Medulla oblongata (tissue), 1 donor: ENCODE measurements at regions not wholly inside any gene's neighbourhood (a gene's known extent, or its start where the extent isn't known, plus 50 kb on each side); places are given as distances from the start of the nearest gene placed in this dataset.
"Not testable (repeated sequence)": the region's sequence is repeated elsewhere in the genome, so short reads cannot be mapped to it uniquely, and the experiment has no call there.

ENCODE experiments used
- DNase-seq: peaks from one replicate; pipeline ENCODE4 v3.0.0-alpha.2; 2015; ENCODE audit errors: extremely low spot score

DNA sequence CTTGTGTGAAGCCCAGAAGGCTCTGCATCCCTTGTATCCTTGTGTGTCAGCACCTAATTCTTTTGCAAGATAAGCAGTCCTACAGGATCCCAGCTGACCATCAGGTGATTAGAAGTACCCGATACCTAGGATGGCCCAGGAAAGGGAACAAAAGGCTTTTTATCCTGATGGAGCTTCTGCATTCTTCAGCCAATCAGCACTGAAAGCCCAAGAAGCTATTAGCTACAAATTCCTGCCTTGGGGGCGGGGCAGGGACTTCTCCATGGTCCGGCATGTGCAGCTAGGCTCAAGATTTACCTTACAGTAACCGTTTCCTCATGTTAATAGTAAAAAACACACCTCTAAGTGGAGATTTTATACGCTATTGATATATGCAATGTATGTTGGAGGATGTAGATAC lies 264.6 kb upstream of the THUMPD2 start:
- DNase-seq = no peak

GRCh38 chr2:40043191-40043590 lies 264.1 kb upstream of the THUMPD2 start:
- no peak for DNase-seq

DNA sequence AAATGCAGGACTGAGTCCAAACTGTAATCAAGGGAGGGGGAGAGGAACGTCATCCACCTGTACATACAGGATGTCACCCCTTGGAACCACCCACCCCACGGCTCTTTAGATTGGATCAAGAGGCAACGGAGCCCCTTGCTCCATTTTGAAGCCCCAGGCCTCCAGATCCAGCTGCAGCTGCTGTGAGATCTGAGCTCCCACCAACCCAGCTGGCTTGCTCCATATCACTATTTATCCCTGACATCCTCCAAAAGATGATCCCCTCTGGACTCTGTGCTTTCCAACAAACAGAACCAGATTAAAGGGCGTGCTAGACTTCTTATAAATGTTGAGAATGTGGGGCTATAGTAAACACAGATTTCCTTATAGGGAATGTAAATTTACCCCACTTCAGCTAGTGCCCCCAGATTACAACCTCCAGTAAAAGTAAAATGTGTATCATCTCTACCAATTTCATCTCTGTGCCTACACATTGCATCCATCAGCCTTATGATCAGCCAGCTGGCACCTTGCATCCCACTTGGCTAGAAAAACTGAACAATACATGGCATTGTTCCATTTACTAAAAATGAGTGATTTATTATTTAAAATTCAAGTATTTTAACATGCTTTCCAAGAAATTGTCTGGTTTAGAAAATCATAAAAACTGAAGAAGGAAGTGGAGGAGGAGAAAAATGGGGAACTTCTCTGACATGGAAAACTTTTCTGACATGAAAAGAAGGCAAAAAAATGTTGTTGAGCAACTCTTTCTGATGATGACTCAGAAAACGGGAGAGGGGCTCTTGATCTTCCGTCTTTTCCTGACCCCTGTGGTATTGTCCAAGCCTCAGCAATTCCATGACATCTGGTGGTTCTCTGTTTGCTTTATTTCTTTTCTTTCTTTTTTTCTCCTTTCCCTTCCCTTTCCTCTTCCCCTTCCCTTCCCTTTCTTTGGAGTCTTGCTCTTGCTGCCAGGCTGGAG lies 262.6 kb upstream of the THUMPD2 start:
- DNase-seq = no peak

DNA sequence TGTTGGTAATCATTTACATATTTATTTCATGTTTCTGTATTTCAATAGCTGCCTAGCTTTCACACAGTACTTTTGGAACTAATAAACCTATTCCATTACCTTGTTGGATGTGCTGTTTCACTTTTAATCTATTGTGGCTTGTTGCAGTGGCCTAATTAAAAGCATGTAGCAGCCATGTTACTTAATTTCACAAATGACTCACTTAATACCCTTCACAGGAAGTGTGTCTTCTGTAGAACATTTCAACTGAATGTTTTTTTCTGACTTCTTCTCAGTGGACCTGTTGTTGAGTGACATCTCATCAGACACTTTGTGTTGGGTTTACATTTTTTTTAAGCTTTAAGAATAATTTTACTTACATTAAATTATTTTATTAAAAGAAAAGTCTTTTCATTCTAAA lies 260.5 kb upstream of the THUMPD2 start:
- DNase-seq = no peak

- no peak for DNase-seq
Measured at GRCh38 chr2:40038646-40039045, 259.6 kb upstream of the THUMPD2 start.

- DNase-seq = peak; percentile 58
Measured at GRCh38 chr2:40037303-40037702, 258.2 kb upstream of the THUMPD2 start.

DNA sequence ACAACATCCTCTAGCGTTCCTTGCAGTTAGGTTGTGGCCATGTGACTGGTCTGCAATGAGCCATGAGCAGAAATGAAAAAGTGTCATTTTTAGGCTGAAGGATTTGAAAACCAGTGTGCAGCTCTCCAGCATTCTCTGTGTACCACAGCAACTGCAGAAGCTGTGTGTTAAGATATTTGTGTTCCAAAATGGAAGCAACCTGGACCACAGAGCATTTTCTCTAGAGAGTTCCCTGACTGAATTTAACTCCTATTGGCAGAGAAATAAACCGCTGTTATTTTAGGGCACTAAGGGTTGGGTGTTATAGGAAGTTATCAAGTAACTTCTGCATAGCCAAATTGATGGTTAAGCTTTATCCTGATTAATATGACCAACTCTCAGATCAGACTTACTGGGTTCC lies 257.2 kb upstream of the THUMPD2 start:
- peak; percentile 3 for DNase-seq

DNA sequence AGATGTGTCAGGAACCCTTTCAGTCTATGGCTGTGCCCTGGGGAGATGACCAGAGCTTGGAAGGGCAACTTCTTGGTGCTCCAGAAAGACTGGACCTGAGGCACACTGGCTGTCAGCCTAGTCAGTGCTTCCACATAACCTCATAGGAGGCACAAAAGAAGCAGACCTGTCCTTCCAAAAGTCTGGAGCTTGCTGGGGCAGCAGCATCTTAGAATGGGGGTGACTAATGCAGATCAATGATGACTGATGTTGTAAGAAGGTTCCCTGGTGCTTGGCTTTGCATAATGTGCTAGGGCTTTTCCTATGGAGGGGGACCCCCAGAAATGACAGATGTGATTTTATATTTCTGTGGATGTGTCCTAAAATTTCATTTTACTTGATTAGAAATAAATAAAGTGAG lies 255.7 kb upstream of the THUMPD2 start:
- DNase-seq = no peak

DNA sequence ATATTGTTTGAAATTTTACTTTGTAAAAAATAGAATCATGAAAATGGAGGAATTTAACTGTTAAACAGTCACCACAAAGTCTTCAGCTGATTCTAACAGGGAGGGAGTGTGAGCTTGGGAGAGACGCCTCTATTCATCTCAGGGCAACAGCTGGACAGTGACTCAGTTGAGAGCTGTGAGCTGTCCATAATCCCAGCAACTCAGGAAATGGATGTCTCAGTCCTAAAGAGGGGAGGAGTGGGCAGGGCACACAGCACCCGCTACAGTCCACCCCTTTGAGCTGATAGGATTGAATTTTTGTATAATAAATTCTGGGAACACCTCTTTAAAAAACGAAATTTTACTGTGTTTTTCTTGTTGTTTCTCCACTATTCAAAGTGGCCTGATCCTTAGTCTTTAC lies 255.1 kb upstream of the THUMPD2 start:
- DNase-seq = no peak

DNA sequence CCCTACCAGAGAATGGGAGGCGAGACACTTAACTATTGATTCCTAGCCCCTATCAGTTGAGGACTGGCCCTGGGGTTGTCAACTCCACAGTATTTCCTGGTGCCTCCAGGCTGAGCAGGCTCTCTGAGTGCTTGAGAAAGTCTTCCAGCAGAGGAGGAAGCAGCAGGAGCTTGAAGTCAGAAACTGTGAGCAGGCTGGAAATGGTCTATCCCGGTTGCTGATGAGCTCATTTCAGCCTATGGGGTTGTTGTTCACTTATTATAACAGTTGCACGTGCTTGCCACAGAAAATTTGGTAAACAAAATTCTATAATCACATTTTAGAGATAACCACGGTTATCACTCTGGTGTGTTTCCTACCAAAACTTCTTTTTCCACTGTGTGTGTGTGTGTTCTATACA lies 254.7 kb upstream of the THUMPD2 start:
- no peak for DNase-seq

DNA sequence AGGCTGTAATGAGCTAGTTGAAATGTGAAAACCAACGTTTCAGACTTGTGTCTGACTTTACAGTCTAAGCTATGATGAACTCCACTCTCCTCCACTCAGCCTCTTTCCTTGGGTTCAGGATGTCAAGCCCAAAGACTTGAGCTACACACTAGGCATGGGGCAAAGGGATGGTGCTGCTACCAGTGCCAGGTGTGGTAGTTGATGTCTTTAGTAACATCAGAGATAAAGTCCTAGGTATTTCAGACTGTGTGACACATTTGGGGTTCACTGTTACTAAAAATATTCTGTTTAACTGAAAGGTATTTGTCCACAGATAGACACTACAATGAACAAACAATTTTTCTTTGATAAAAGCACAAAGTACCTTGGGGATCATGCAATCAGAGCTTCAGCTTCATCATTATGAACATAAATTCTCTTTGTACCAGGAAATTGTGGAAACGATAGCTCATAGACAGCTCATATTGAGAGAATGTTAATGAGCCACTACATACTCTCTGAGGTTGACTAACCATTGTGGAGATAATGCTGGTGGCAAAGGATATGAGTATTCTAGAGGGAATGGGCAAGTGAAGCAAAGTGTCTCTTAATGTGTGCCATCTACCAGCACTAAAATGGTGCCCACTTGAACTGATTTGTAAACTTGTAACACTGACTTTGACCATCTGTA lies 253.7 kb upstream of the THUMPD2 start:
- no peak for DNase-seq

- DNase-seq = no peak
Measured at GRCh38 chr2:40030456-40030975, 251.5 kb upstream of the THUMPD2 start.

- DNase-seq = peak; percentile 72
Measured at GRCh38 chr2:40028792-40029488, 249.9 kb upstream of the THUMPD2 start.

- no peak for DNase-seq
Measured at GRCh38 chr2:40027968-40028367, 248.9 kb upstream of the THUMPD2 start.

DNA sequence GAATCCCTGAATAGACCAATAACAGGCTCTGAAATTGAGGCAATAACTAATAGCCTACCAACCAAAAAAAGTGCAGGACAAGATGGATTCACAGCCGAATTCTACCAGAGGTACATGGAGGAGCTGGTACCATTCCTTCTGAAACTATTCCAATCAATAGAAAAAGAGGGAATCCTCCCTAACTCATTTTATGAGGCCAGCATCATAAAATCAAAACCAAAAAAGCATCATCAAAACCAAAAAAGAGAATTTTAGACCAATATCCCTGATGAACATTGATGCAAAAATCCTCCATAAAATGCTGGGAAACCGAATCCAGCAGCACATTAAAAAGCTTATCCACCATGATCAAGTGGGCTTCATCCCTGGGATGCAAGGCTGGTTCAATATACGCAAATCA lies 246.2 kb upstream of the THUMPD2 start:
- peak; percentile 68 for DNase-seq

DNA sequence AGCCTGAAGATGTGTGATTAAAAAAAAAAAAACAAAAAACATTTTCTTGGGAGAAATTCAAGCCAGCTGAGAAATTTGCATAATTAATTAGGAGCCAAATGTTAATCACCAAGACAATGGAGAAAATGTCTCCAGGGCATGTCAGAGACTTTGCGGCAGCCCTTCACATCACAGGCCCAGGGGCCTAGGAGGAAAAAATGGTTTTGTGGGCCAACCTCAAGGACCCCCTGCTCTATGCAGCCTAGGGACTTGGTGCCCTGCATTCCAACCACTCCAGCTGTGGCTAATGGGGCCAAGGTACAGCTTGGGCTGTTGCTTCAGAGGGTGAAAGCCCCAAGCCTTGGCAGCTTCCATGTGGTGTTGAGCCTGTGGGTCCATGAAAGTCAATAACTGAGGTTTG lies 241.9 kb upstream of the THUMPD2 start:
- no peak for DNase-seq

DNA sequence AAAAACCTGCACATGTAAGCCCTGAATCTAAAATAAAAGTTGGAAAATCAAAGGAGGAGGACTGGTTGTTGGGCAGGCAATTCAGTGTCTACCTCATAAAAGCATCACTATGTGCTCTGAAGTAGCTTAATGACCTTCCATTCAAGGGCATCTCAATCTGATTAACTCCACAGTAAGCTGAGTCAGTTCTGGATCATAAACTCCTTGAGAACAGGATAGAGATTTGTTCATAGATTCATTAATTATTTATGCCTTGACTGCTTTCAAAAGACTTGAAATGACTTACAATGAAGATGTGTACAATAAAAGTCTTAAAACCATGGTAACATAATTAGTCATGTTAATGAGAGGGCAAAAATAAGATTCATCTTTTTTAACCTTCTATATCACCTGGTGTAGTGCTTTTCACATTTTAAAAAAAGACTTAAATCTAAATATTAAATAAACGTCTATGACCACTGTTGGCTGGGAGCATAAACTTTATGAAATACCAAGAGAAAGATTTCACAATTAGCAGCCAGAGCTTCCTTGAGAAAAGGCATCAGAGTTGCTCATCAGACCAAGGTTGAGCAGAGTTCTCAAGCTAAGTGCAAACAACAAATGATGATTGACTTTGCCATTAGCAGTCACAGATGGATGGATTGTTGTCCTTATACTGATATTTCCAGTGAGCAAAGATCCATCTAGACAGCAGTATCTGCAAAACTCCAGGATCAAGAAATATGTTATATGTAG lies 237.3 kb upstream of the THUMPD2 start:
- DNase-seq = no peak

DNA sequence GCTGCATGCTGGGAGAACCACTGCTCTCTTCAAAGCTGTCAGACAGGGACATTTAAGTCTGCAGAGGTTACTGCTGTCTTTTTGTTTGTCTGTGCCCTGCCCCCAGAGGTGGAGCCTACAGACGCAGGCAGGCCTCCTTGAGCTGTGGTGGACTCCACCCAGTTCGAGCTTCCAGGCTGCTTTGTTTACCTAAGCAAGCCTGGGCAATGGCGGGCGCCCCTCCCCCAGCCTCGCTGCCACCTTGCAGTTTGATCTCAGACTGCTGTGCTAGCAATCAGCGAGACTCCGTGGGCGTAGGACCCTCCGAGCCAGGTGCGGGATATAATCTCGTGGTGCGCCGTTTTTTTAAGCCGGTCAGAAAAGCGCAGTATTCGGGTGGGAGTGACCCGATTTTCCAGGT lies 234.9 kb upstream of the THUMPD2 start:
- not testable (repeated sequence) for DNase-seq

DNA sequence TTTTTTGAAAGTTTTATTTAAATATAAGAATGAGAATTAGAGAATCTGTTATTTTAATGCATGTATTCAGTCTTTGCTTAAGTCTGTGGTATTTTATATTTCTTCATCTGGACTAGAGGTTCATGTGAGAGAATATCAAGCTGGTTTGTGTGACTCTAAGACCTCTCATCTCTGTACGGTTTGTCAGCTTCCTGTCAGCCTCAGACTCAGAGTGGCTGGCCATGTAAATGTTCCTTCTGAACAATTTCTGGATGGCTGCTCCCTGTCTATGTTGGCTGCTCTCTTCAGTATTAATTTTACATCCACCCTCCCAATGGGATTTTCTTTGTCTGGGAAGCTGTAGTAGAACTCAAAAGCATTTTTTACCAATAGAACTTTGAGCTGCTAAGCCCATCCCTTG lies 225.3 kb upstream of the THUMPD2 start:
- no peak for DNase-seq

GRCh38 chr2:40002339-40002738 lies 223.3 kb upstream of the THUMPD2 start:
- DNase-seq = no peak

GRCh38 chr2:39999864-40000263 lies 220.8 kb upstream of the THUMPD2 start:
- DNase-seq = no peak

- DNase-seq = no peak
Measured at GRCh38 chr2:39998617-39999016, 219.6 kb upstream of the THUMPD2 start.
